GM18907 (cell line): ENCODE measurements at regions not wholly inside any gene's neighbourhood (a gene's known extent, or its start where the extent isn't known, plus 50 kb on each side); places are given as distances from the start of the nearest gene placed in this dataset.
A peak's percentile ranks its signal among the peaks of the same experiment; 100 is the strongest.

Experiments
- ATAC-seq: cut with Tn5 transposase; IDR thresholded peaks from one replicate; pipeline ENCODE4 v1.9.1; 2021; ENCODE audit warnings: mild to moderate bottlenecking, moderate library complexity; ENCODE audit not compliant: unreplicated experiment

DNA sequence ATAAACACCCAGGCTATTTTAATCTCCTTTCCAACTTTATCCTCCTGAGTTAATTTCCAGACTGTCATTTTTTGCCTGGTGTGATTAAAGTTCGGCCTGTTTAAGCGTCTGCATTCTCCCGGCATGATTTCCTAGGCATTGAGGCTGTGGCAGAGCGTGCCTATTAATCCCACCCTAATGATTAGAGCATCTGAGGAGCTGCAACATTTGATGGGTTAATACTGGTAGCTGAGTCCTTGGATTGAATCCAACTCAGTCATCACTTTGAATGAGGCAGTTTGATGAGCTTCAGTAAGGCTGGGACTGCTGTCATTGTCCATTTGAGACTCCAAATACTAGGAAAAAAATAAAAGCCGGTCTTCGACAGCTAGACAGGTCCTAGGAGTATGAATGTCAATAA lies 882.5 kb downstream of the SLC4A3 start:
- ATAC-seq, result no peak

DNA sequence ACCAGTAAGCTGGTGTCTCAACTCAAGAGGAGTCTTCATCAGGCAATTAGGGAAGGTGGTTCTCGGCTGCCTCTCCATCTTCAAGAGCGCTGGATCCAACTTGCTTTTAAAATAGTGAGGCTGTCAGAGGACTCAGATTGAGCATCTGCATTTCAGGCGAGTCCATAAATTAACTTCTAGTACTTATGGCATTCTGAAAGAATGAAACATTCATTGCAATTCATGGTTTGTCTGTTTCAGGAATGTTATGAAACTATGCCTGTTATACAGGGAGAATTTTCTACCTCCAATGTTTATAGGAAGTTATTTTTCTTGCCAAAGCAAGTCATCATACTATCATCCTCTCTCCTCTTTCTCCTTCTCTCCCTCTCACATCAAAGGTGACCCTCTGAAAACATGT lies 883.2 kb downstream of the SLC4A3 start:
- ATAC-seq, result no peak

DNA sequence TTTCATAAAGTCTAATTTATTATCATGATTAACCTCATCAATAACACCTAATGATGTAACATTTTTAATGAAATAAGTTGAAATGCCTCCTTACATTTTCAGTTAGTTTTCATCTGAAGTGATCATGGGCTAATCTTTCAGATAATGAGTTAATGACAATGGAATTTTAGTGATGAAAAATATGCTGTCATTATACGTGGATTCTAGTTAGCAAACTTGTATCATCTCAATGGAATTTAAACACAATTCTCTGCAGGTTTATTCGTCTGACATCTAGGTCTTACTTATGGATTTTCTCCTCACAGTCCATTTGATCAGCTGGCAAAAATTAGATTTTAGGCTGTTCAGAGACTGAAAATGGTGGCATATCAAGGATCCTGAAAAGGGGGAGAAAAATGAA lies 885.0 kb downstream of the SLC4A3 start:
- no peak for ATAC-seq

DNA sequence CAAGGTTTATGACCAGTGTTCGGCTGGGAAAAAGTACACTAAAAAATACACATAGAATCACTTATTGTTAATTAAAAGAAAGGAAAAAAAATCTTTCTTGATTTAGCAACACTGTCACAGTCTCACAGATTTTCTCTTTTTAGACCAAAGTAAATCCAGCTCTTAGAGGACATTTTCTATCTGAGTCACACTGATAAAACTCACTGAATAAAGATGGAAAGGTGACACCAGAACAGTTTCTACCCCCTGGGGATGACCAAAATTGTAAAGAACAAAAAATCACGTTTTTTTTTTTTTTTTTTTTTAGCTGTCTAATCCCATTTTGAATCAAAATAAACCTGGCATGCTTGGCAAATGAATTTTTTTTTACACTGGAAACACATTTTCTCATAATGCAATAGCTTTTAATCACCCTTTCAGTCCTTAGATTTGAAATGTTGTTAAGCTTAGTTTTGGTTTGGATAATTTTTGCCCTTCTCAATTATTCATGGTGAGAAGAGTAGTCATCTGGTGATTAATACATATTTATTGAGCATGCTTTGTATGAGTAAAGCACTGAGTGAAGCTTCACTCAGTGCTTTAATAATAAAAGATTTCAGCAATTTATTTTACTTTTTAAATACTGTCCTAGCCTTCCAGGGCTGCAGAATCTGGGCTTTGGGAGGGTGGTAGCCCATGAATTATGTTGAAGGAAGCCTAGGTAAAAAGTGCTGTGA lies 886.3 kb downstream of the SLC4A3 start:
- ATAC-seq, result no peak

DNA sequence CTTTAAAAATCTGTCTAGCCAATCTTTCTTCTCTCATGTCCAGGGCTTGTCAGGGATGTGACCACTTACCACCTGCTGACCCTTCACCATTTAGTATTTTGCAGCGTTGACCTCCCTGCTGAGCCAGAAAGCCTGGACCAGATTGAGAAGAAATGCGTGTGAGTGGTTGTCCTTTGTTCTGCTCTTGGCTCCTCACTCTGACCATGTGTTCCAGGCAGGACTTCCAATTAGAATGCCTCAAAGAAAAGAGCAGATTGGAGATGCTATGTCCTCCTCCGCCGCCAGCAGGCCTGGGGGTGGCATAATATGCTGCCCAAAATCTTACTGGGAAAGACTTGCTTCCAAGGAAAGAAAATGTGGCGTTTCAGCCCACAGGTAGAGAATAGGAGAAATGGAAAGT lies 894.1 kb downstream of the SLC4A3 start:
- ATAC-seq, result no peak

DNA sequence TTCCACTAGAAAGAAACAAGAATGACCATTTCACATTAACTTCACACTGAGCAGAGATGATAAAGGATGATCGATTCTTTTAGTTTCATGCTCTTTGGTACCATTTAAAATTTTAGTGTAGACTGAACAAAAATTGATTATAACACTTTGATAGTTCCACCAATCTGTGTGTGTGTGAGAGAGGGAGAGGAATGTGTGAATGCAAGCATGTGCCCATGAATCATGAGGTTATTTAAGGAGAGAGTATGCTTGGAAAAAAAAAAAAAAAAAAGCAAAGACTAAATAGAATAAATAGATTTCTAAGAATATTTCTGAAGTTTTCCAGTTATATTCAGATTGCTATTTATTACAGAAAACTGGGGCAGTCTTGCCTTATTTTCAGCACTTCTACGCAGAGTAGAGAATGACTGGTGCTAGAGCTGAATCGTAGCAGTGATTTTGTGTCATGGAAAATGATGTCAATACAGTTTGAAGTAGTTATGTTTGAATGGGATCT lies 900.8 kb downstream of the SLC4A3 start:
- no peak for ATAC-seq

DNA sequence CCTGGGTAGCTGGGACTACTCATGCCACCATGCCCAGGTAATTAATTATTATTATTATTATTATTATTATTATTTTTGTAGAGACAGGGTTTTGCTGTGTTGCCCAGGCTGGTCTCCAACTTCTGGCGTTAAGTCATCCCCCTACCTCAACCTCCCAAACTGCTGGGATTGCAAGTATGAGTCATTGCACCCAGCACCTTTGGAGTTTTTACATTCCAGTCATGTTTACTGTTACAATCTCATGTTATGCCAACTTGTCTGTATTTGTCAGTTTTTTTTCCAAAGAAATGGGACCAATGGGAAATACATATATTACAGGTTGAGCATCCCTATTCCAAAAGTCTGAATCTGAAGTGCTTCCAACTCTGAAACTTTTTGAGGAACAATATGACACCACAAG lies 903.8 kb downstream of the SLC4A3 start:
- ATAC-seq, result no peak

DNA sequence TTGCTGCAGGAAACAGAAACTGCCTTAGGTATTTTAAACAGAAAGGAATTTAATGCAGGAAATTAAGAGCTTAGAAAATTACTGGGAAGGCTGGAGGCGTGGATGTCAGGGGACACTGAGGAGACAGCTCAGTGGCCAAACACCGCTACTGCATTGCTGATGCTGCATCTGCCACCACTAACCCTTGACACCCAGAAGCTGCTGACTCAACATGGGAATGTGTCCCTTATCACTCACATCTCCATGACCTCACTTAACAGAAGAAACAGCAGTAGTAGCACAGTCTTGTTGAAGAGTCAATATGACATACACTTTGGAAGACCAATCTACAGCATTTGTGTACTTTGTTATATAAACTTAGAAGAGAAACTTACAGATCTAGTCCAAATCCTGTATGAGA lies 906.1 kb downstream of the SLC4A3 start:
- ATAC-seq, result peak; percentile 88

DNA sequence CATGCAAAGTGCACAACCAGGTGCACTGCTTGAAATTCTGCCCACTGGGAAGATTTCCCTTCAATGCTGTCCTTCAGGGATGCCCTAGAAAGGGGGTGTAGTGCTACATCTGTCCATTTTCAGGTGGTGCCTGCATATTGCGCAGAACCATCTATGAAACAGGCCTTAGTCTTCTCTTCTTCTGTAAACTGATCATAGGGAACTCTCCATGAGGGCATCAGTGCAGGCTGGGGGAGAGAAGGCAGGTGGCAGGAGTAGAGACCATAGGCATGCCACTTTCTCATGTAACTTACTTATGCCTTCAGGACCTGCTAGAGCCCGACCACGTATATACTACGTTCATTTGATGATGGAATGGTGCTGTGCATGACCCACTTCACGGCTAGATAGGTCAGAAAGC lies 912.1 kb downstream of the SLC4A3 start:
- no peak for ATAC-seq

DNA sequence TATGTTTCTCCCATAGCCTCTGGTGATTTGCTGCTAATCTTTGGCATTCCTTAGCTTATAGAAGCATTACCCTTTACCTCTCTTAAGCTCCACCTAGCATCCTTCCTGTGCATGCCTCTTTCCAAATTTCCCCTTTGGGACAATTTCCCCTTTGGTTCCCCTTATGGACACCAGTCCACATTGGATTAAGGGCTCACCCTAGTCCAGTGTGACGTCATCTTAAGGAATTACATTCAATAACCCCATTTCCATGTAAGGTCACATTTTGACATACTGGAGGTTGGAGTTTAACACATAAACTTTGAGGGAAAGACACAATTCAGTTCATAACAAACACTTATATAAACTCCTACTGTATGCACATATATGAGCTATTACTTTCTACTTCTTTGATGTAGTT lies 916.6 kb downstream of the SLC4A3 start:
- no peak for ATAC-seq

DNA sequence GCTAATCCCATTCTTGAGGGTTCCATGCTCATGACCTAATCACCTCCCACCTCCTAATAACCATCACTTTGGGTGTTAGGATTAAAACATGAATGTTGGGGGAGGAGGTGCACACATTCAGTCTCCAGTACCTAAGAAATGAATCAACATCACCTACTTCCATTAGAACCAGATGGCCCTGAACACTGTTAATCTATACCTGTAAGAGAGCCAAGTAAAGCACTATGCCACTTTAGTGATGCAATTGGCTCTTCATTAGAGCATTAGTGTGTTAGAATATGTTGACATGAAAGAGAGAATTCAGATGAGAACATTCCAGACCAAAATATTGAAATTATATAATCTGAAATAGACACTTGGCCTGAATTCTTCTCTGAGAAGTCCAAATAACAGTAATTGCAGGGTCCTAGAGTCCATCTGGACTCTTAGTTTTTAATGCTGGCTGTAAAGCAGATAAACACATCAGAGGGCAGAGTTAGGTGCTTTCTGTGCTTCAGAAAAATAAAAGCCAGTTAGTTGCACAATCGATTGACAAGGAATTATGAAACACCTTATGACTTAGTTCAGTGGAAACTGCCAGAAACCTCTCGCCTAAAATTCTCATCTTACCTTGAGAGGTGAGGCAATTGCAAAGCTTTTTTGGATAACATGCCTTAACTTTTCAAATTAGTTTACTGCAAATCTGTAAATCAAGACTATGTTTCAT lies 923.7 kb downstream of the SLC4A3 start:
- ATAC-seq, result no peak

DNA sequence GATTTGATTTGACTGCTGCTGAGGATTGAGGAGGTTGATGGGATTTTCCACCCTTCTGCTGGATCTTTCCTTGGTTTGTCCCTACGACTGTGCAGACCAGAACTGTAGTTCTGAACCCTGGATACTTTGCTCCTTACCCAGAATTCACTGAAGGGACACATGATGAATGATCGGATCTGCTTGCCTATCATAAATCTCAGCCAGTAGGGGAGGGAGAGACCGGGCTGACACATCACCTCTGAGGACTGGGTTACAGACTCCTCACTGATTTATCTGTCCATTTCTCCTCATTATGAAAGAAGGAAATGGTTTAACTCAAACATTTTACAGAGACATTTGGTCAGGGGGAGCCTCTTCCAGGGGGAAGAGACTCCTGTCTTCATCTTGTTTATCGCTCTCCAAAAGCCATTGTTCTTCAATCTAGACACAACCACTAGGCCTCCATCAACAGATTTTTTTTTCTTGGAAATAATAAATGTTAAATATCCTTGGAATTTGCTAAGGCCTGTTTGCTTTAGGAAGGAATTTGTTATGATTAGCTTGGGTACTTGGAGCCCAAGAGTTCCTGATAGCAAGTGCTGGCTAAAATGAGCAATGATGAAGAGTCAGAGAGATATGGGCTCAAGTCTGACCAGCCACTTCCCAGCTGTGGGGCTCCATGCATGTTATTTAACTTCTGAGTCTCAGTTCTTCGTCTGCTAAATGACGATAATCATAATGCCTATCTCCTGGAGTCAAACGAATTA lies 925.5 kb downstream of the SLC4A3 start:
- ATAC-seq, result no peak

DNA sequence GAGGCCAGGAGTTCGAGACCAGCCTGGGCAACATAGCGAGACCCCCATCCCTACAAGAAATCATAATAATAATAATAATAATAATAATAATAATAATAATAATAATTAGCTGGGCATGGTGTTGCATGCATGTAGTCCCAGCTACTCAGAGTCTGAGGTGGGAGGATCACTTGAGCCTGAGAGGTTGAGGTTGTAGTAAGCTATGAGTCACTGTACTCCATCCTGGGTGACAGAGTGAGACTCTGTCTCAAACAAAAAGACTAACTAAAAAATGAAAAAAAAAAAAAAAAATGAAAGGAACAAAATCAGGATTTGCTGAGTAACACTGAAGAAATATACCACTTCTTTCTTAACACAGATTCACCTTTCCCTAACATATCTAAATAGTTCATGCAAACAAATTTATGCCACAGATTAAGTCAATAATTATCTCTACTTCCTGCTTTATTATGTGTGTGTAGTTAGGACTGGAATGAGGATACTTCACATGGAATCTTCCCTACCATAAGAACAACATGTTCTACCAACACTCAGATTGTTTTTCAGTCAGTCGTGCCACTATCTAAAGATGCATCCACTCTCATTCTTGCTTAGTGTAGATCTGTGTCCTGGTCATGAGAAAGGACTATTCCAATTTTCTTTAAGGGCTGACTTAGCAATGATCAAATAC lies 928.7 kb downstream of the SLC4A3 start:
- ATAC-seq, result no peak

DNA sequence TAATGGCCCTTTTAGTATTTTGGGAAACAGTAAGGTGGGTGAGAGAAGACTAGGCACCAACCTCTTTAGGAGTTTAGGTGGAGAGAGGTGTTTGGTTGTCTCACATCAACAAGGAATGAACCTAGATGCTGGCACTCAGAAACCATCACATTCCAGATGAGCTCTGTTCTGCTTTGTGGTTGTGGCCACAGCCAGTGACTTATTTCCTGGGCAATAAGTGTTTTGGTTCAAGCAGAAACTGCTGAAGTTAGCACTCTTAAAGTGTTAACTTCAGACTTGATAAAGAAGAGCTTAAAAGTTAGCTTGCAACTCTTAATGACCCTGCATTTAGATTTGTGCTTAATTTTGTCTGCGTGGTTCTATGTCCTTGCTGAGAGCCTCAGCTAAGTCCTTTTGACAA lies 929.2 kb downstream of the SLC4A3 start:
- ATAC-seq, result no peak

DNA sequence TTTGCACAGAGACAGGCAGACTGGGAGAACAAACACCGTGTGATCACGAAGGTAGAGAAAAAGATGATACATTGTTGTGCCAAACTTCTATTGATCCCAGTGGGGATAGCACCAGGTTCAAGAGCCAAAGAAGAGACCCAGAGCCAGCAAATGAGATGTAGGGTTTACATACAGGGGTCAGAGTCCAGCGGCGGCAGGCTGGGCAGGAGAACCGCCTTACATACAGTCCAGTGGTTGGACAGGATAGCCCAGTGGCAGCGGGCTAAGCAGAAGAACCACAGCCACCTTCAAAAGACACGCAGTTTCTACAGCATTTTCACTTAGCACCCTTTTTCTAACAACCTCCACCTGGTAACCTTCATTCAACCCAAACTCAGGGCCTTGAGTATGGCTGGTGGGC lies 932.8 kb downstream of the SLC4A3 start:
- no peak for ATAC-seq

DNA sequence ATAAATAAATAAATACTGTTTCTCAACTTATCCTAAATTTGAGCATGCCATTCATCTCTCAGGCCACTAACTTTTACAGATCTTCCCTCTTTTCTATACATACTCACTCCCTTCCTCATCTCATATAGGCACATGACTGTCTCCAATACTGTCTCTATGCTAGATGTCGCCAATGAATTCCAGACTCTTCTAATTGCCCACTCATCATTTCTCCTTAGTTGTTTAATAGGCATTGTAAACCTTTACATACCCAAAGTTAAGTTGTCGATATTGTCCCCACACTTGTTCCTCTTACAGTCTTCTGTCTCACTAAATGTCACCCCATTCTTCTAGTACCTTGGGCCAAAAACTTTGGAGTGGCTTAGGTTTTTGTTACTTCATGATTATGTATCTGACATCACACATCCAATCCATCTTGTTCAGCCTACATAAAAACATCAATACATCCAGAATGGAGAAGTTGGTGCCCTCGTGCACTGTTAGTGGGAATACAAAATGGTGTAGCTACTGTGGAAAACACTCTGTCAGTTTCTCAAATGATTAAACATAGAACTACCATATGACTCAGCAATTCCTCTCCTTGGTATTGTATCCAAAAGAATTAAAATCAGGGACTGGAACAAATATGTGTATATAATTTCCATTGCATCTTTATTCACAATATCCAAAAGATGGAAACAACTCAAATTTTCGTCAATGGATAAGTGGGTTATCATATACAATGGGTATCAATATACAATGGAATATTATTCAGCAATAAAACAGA lies 935.1 kb downstream of the SLC4A3 start:
- no peak for ATAC-seq

DNA sequence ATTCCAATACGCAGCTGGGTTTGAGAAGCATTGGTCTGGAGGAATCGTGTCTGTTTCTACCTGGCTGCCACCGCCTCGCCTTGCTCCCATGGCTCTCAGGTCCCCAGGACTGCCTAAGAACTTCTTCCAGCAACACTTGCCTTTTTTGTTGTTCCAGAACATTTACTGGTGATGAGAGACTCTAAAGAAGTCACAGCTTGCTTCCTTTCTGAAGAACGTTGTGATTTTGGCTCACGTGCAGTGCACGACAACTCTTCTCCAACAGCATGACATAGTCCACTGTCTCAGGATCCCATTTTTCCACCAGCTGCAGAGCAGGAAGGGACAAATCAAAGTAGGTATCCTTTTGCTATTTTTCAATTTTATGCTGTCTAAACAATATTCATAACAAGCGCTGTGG lies 940.9 kb downstream of the SLC4A3 start:
- no peak for ATAC-seq

DNA sequence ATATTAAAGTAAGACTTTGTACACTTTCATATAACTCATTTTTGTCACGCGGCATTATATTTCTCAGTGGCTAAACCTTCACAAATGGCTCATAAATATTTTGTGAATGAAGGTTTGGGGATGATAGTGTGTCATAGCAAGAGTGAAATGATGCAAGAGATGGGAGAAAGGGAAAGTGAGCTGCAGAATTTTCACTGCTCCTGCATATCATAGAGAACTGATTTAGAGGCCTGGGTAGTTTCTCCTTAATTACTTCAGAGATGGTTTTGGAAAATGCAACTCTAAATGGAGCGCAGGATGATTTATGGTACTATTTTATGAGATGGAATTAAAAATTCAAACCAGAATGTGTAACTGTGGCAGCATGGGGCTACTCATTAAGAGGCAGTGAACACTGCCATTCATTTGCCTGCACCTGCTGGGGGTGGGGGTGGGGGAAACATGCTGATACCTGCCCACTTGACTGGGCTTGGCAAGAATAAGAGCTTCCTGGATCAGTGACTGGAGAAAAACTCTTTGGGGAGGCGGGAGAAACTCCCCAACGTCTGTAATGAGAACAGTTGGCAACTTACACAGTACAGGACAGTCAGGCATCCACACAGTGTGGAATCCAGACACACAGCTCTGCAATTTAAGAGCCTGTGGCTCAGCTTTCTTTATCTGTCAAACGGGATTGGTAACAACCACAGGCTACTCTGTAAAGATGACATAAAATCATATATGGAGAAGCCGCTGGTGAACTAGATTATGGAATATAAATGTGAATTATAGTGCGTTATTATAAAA lies 941.9 kb downstream of the SLC4A3 start:
- ATAC-seq, result no peak

DNA sequence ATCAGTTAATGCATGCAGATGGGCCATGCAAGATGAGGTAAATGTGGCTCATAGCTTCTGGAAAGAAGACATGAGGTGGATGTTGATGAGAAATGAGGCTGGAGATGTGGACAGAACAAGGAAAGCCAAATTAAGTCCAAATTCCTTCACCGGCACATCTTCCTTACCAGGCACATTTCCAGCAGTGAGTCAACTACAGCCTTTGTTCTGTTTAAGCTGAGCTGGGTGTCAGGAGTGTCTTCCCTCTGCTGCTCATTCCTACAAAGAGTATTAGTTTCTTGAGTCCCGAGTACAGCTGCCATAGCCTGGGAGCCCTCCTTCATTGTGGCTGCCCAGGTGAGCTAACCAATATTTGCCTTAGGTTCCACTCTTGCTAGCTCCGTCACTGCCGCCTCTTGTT lies 945.0 kb downstream of the SLC4A3 start:
- no peak for ATAC-seq

DNA sequence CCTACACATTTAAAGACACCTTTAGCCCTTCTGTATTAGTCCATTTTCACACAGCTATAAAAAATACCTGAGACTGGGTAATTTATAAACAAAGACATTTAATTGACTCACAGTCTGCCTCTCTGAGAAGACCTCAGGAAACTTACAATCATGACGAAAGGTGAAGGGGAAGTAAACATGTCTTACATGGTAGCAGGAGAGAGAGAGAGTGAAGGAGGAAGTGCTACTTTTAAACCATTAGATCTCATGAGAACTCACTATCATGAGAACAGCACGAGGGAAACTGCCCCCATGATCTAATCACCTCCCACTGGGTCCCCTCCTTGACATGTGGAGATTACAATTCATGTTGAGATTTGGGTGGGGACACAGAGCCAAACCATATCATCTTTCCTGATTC lies 946.6 kb downstream of the SLC4A3 start:
- no peak for ATAC-seq
